Activated CD4-positive, alpha-beta T cell treated with anti-CD3 and anti-CD28 coated beads, Interleukin-2, amount 10 ng/mL, durations not matched to agents 24 days and 14 days (primary cell): ENCODE measurements at regions not wholly inside any gene's neighbourhood (a gene's known extent, or its start where the extent isn't known, plus 50 kb on each side); places are given as distances from the start of the nearest gene placed in this dataset.

ENCODE experiments used
- DNase-seq: peaks from one replicate; pipeline ENCODE4 v3.0.0; 2022
- H3K27ac Mint-ChIP-seq: one replicate; pipeline ENCODE4 v1.8.0; 2022; ENCODE audit warnings: mild to moderate bottlenecking, mixed read lengths
- H3K27me3 Mint-ChIP-seq: one replicate; pipeline ENCODE4 v1.8.0; 2022; ENCODE audit warnings: mixed read lengths
- H3K36me3 Mint-ChIP-seq: one replicate; pipeline ENCODE4 v1.8.0; 2022; ENCODE audit warnings: low read depth, mild to moderate bottlenecking, mixed read lengths
- H3K4me1 Mint-ChIP-seq: one replicate; pipeline ENCODE4 v1.8.0; 2021; ENCODE audit warnings: mixed read lengths
- H3K4me3 Mint-ChIP-seq: one replicate; pipeline ENCODE4 v1.8.0; 2022; ENCODE audit warnings: mild to moderate bottlenecking, moderate library complexity, mixed read lengths
- H3K9me3 Mint-ChIP-seq: one replicate; pipeline ENCODE4 v1.8.0; 2021; ENCODE audit warnings: mixed read lengths
- intact Hi-C: fragments of 100-400 bp; cut with micrococcal nuclease; formaldehyde crosslinking; loops from one replicate; pipeline ENCODE4 v1.15.1; 2023

GRCh38 chr3:98980915-98981596 lies 79.6 kb upstream of the DCBLD2 start:
- DNase-seq = no peak
- H3K4me1 Mint-ChIP-seq = peaks cover 5% of the 10 kb centered on the region
- H3K36me3 Mint-ChIP-seq = no peaks in the 10 kb centered on the region
- H3K4me3 Mint-ChIP-seq = no peak overlapping the region
- peaks cover 11% of the 10 kb centered on the region for H3K27me3 Mint-ChIP-seq
- peaks cover 4% of the 10 kb centered on the region for H3K9me3 Mint-ChIP-seq
- H3K27ac Mint-ChIP-seq = no peak overlapping the region
- intact Hi-C loops = no loop called here

- no peaks in the 10 kb centered on the region for H3K36me3 Mint-ChIP-seq
- DNase-seq = no peak
- H3K4me1 Mint-ChIP-seq = peaks cover 5% of the 10 kb centered on the region
- H3K27ac Mint-ChIP-seq = no peak overlapping the region
- intact Hi-C loops = no loop called here
- no peak overlapping the region for H3K4me3 Mint-ChIP-seq
- peaks cover 10% of the 10 kb centered on the region for H3K27me3 Mint-ChIP-seq
- peaks cover 4% of the 10 kb centered on the region for H3K9me3 Mint-ChIP-seq
These were observed 77.8 kb upstream of the DCBLD2 start for GRCh38 chr3:98979296-98979695.

GRCh38 chr3:98978068-98978811 lies 76.7 kb upstream of the DCBLD2 start:
- no peak overlapping the region for H3K27ac Mint-ChIP-seq
- H3K27me3 Mint-ChIP-seq = peaks cover 7% of the 10 kb centered on the region
- no peaks in the 10 kb centered on the region for H3K36me3 Mint-ChIP-seq
- H3K9me3 Mint-ChIP-seq = peaks cover 4% of the 10 kb centered on the region
- intact Hi-C loops = no loop called here
- no peak for DNase-seq
- peaks cover 5% of the 10 kb centered on the region for H3K4me1 Mint-ChIP-seq
- H3K4me3 Mint-ChIP-seq = no peak overlapping the region

GRCh38 chr3:98977520-98977919 lies 76.0 kb upstream of the DCBLD2 start:
- H3K36me3 Mint-ChIP-seq = no peaks in the 10 kb centered on the region
- H3K27ac Mint-ChIP-seq = no peak overlapping the region
- intact Hi-C loops = no loop called here
- H3K27me3 Mint-ChIP-seq = peaks cover 5% of the 10 kb centered on the region
- peaks cover 8% of the 10 kb centered on the region for H3K9me3 Mint-ChIP-seq
- no peak for DNase-seq
- H3K4me3 Mint-ChIP-seq = no peak overlapping the region
- H3K4me1 Mint-ChIP-seq = peaks cover 5% of the 10 kb centered on the region

- intact Hi-C loops = no loop called here
- no peak overlapping the region for H3K4me3 Mint-ChIP-seq
- DNase-seq = no peak
- H3K36me3 Mint-ChIP-seq = no peaks in the 10 kb centered on the region
- H3K4me1 Mint-ChIP-seq = peaks cover 7% of the 10 kb centered on the region
- peaks cover 8% of the 10 kb centered on the region for H3K9me3 Mint-ChIP-seq
- no peak overlapping the region for H3K27ac Mint-ChIP-seq
- peaks cover 2% of the 10 kb centered on the region for H3K27me3 Mint-ChIP-seq
These were observed 72.9 kb upstream of the DCBLD2 start for GRCh38 chr3:98974442-98974841.

GRCh38 chr3:98972720-98973119 lies 71.2 kb upstream of the DCBLD2 start:
- peaks cover 8% of the 10 kb centered on the region for H3K9me3 Mint-ChIP-seq
- no peak overlapping the region for H3K4me3 Mint-ChIP-seq
- H3K36me3 Mint-ChIP-seq = no peaks in the 10 kb centered on the region
- H3K27ac Mint-ChIP-seq = no peak overlapping the region
- H3K27me3 Mint-ChIP-seq = no peaks in the 10 kb centered on the region
- intact Hi-C loops = no loop called here
- no peak for DNase-seq
- H3K4me1 Mint-ChIP-seq = peaks cover 4% of the 10 kb centered on the region

- Mint-ChIP-seq H3K4me1 (peaks cover 2% of the 10 kb centered on the region), H3K27me3 (no peaks in the 10 kb centered on the region), H3K36me3 (no peaks in the 10 kb centered on the region), H3K4me3 (no peak overlapping the region), H3K9me3 (peaks cover 8% of the 10 kb centered on the region), H3K27ac (no peak overlapping the region)
- intact Hi-C loops = no loop called here
- DNase-seq = no peak
These were observed 70.7 kb upstream of the DCBLD2 start for GRCh38 chr3:98972155-98972554.

GRCh38 chr3:98971169-98971681 lies 69.7 kb upstream of the DCBLD2 start:
- DNase-seq = no peak
- Mint-ChIP-seq H3K27ac (no peak overlapping the region), H3K27me3 (no peaks in the 10 kb centered on the region), H3K36me3 (no peaks in the 10 kb centered on the region), H3K4me1 (peaks cover 2% of the 10 kb centered on the region), H3K9me3 (peaks cover 4% of the 10 kb centered on the region), H3K4me3 (no peak overlapping the region)
- intact Hi-C loops = no loop called here

- Mint-ChIP-seq H3K4me1 (peaks cover 2% of the 10 kb centered on the region), H3K27me3 (no peaks in the 10 kb centered on the region), H3K36me3 (no peaks in the 10 kb centered on the region), H3K9me3 (peaks cover 4% of the 10 kb centered on the region), H3K27ac (no peak overlapping the region), H3K4me3 (no peak overlapping the region)
- intact Hi-C loops = no loop called here
- DNase-seq = no peak
These were observed 67.8 kb upstream of the DCBLD2 start for GRCh38 chr3:98969295-98969694.

- Mint-ChIP-seq H3K27me3 (peaks cover 2% of the 10 kb centered on the region), H3K27ac (no peak overlapping the region), H3K9me3 (peaks cover 4% of the 10 kb centered on the region), H3K4me3 (no peak overlapping the region), H3K36me3 (no peaks in the 10 kb centered on the region), H3K4me1 (peaks cover 2% of the 10 kb centered on the region)
- intact Hi-C loops = no loop called here
- no peak for DNase-seq
These were observed 67.3 kb upstream of the DCBLD2 start for GRCh38 chr3:98968824-98969223.

- H3K27ac Mint-ChIP-seq = no peak overlapping the region
- peaks cover 4% of the 10 kb centered on the region for H3K9me3 Mint-ChIP-seq
- intact Hi-C loops = no loop called here
- peaks cover 2% of the 10 kb centered on the region for H3K4me1 Mint-ChIP-seq
- no peaks in the 10 kb centered on the region for H3K36me3 Mint-ChIP-seq
- no peak for DNase-seq
- no peak overlapping the region for H3K4me3 Mint-ChIP-seq
- H3K27me3 Mint-ChIP-seq = peaks cover 2% of the 10 kb centered on the region
These were observed 66.9 kb upstream of the DCBLD2 start for GRCh38 chr3:98968347-98968746.

GRCh38 chr3:98967758-98968157 lies 66.3 kb upstream of the DCBLD2 start:
- Mint-ChIP-seq H3K27me3 (peaks cover 2% of the 10 kb centered on the region), H3K9me3 (peaks cover 1% of the 10 kb centered on the region), H3K4me3 (no peak overlapping the region), H3K27ac (no peak overlapping the region), H3K4me1 (peaks cover 2% of the 10 kb centered on the region), H3K36me3 (no peaks in the 10 kb centered on the region)
- intact Hi-C loops = no loop called here
- DNase-seq = no peak

GRCh38 chr3:98966862-98967546 lies 65.5 kb upstream of the DCBLD2 start:
- peaks cover 2% of the 10 kb centered on the region for H3K27me3 Mint-ChIP-seq
- intact Hi-C loops = no loop called here
- no peak overlapping the region for H3K27ac Mint-ChIP-seq
- H3K4me1 Mint-ChIP-seq = peaks cover 2% of the 10 kb centered on the region
- no peak overlapping the region for H3K4me3 Mint-ChIP-seq
- H3K36me3 Mint-ChIP-seq = no peaks in the 10 kb centered on the region
- H3K9me3 Mint-ChIP-seq = no peaks in the 10 kb centered on the region
- DNase-seq = no peak

GRCh38 chr3:98966434-98966833 lies 64.9 kb upstream of the DCBLD2 start:
- H3K4me3 Mint-ChIP-seq = no peak overlapping the region
- H3K36me3 Mint-ChIP-seq = no peaks in the 10 kb centered on the region
- no peak overlapping the region for H3K27ac Mint-ChIP-seq
- no peaks in the 10 kb centered on the region for H3K9me3 Mint-ChIP-seq
- no peak for DNase-seq
- H3K27me3 Mint-ChIP-seq = peaks cover 2% of the 10 kb centered on the region
- peaks cover 2% of the 10 kb centered on the region for H3K4me1 Mint-ChIP-seq
- intact Hi-C loops = no loop called here
